DMS79 treated with DMSO at 0.1 percent for 48 hours (cell line): ENCODE measurements at regions not wholly inside any gene's neighbourhood (a gene's known extent, or its start where the extent isn't known, plus 50 kb on each side); places are given as distances from the start of the nearest gene placed in this dataset.

Source experiments
- DNase-seq: peaks from one replicate; lab custom pipeline; 2025; lab: John Stamatoyannopoulos, UW

DNA sequence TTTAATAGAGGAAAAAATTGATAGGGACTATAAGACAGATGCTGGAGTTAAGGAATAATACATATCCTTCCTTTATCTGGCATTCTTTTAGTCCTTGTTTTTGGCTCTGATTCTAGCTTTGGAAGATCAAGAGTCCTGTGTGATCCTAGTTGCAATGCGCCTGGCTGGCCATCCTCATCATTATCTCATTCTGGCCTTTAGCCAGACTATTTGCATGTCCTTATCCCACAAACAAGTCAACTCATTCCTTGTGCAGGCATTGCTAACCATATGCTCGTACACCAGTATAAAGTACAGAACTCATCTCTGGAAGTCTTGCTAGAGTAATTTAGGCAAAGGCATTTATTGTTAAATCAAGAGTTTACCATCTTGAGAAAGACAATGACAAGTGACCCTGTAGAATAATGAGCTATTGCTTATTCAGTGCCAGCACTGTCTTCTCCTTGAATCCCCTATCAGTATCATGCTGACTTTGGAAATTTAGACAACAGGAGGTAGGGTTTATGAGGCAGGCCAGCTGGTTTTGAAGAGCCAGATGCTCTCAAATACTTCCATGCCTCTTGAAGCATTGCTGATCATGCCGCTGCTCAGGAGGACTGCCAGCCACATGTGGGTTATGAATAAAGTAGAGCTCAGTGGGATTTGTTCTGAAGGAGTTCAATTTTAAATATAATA is 1730.3 kb upstream of the TENM3 start:
- DNase-seq: peak; percentile 6

DNA sequence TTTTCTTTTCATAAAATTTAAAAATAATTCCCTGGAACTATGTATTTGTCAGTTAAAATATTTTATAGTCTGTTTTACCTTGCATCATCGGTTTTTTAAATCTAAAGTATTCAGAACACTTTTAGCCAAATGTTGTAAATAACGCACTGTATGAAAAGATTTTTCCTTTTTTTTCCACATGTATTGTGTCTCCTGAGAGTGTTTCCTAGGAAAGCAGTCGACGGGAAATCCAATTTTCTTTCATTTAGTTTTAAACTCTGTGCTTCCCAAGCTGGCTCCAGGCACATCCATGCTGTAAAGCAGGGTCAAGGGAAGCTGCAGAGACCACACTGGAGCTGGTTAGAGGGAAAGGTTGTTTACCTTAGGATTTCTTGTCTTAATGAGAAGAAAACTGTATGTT is 1724.3 kb upstream of the TENM3 start:
- DNase-seq: no peak

DNA sequence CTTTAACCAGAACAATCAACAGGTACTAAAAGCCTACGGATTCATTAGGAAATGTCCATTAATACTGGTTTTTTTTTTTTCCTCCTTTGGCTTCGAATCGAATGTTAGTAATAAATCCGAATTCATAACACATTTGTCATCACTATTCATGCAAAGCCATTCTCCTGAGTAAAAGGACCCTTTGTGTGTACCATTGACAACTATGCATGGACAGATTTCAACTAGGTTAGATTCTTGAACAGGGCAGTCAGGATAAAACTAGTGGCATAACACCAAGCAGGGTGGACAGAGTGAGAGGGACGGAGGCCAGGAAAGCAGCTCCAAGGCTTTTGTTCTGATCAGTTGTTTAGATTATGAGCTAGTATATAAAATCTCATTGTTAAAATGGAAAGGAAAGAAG is 1722.0 kb upstream of the TENM3 start:
- no peak for DNase-seq

DNA sequence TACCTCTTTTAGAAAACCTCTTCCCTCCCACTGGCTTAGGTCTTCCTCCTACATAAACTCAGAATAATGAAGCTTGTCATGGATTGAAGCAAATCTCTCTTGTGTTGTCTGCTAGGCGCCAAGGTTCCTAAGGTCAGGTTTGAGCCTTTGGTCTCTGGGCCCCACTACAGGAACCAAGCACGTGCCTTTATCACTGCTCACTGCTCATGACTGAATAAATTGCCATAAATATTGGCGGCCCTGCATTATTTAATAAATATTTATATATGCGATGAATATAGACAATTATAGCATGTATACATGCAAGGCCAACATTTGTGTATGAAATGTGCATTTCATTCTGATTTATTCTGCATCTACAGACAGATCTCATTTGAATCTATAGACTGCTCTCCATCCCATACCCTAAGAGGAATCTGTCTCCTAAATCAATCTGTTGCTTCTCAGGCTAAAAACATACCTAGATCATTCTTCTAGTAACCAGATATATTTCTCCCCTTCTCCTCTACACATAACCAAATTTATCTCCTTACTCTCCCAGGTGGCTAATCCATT is 1717.6 kb upstream of the TENM3 start:
- no peak for DNase-seq

DNA sequence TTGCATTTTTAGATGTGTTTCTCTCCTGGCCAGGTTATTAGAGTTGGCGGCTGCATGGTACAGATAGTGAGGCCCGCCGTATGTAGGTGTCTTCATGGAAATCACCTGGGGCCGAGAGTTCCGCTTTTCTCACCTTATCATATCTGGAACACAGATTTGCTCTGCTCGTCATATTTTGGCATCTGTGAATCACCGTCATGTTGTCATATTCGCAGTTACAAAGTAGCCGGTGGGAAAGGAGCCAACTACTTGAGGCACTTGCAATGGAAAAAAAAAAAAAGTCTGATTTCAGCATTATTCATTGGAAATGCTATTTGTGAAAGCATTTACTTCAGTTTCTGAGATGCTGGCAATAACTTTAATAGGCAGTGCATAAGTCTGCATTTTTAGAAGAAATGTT is 1715.2 kb upstream of the TENM3 start:
- DNase-seq: no peak

DNA sequence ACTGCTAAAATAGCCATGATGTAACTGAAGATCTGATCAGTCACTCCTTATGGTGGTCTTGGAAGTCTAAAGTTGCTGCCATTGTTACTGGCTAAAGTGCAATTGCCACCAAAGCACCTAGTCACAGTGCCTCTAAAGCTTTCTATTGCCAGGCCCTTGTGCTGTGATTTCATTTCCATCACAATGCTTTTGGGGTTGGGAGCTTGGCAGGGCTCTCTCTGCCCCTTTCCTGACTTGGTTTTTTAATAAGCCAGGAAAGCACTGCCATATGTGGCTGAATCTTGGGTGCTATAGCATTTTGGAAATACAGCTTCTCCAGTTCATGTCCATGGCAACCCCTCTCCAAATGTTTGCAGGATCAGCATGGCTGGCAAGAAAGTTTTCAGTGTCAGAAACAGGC is 1712.4 kb upstream of the TENM3 start:
- no peak for DNase-seq

DNA sequence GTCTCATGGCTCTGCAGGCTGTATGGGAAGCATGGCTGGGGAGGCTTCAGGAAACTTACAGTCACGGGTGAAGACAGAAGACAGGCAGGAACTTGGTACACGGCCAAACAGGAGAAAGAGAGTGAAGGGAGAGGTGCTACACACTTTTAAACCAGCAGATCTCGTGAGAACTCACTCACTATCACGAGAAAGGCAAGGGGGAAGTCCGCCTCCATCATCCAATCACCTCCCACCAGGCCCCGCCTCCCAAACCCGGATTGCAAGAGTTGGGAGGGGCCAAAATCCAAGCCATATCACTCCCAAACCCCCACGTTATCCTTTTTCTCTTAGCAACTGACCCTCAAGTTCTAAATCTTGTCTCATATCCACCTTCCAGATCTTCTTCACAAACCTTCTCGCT is 1710.5 kb upstream of the TENM3 start:
- DNase-seq: no peak

DNA sequence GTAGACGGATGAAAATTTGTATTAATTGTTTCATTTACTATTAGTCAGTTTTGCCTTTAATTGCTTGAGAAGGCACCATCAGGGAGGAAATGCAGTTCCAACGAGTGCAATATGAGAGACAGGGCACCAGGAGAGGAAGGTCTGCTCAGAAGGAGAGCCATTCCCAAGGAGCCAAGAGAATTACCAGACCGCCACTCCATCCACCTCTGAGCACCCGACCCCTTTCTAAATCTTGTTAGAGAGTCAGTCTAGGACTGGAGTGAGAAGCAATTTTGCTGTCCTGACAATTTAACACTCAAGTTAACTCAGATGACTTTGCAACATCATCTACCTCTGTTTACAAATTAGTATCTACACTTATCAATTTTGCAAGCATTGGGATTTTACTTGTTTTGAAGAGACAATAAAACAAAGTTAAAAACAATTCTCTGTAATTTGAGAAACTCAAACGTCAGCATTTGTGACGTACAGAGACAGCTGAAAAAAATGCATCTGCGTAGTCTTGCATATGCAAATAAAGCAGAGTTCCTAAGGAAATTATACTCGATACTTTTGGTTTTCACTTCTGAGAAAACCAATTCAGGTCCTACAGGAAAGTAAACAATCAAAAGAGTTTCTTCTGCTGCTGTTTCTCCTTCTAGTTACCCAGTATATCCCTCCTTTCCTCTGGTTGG is 1704.7 kb upstream of the TENM3 start:
- DNase-seq: no peak

DNA sequence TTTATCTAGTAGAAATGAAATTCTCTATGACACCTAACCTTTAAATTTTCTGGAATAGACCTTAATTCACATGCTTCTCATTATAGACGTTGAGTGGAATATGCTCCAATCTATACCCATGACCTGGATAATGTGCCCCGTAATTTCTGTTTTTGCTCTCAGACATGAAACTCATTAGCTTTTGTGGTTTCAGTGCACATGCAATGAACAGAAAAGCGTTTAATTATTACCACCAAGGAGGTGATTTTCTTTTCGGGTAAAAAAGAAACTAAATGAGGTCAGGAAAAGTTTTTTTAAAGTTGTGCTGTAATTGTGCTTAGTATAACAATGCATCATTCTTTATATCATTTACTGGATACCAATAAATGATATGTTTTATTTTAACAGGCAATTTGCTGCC is 1703.9 kb upstream of the TENM3 start:
- DNase-seq: no peak

DNA sequence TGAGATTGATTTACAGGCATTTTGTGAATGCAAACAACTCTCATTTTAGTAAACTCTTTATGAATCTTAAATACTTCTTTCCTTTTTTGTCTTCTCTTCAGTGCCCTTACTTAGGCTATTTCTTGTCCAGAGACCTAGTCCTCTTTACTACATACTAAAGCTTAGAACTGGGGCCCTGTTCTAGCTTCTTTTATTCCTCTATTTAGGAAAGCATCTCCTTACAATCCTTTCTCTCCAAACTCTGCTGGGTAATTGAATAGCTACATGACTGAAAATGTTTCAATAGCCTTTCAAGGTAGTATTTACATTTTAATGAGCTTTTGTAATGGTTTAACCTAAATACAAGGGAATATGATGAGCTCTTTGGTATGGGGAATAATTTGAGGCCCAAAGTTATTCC is 1701.5 kb upstream of the TENM3 start:
- DNase-seq: no peak

DNA sequence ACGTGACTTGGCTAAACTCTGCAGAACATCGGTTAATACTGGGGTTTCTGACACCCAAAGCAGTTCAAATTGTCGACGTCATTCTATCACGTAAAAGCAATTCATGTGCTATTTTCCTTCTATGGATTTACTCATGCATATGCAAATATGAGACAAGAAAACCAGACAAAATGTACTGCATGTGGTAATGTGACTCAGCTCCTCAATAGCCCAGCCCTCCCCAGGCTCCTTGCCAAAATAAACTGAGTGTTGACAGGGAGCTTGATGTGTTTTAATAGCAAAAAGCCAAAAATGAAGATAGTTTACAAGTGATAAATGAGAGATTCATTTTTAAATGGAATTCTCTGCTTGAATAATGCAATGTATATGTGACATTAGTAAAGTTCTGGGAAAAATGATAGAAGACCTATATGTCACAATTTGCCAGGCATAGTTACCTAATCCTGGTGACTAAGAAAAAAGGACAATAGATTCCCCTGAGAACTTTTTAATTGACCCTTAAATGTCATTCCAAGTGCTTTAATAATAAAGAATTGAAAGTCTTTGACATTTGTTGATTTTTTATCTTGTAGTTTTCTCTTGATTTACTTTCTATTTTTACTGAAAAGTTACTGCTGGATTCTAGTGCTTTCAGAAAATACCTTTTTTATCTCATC is 1700.6 kb upstream of the TENM3 start:
- DNase-seq: no peak

DNA sequence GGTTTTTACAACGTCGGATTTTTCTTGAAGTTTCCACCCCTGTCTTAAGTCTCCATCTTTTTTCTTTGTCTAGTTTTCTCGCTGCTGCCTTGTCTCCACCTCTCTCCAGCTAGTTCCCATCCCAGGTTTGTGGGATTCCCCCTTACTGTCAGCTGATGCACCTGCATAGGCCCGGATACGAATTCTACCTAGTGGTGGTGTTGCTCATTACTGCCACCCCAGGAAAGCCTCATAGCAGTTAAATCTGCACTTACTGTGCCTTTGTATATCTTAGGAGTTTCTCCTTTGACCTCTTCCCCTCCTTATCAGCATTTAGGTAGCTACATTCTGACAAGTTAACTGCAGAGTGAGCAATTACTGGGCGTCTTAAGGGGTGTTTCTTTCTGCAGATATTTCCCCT is 1693.1 kb upstream of the TENM3 start:
- no peak for DNase-seq

DNA sequence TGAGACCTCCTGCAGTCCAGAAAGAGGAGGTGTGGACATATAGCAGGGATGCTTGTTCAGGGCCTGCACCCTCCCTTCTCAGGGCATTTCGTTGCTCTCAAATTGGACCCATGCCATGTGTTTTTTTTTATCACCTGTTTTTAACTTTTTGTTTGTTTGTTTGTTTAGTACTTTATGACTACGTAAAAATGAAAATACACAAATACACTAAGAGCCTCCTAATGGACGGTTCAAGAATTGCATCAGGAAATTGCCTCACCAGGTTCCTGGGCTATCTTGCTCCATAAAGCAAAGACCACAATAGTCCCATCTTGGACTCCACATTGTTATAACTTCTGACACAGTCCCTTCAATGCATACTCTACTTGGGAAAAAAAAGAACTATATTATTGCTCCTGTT is 1685.9 kb upstream of the TENM3 start:
- no peak for DNase-seq

DNA sequence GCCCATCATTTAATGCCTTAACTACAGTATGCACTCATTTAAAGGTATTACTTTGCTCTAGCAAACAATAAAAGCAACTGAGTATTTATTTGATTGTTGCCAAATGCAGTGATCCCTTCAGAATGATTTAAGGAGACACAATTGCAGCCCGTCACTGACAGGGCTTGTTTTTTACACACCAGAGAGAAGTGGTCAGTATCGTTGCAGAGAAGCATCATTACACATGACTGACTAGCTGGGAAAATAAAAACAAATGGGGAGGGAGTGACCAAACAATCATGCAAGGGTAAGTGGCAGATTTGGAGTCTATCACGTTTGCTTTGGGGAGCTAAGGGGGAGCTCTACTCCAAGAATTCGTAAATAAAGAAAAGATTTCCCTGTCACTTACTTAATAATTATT is 1685.3 kb upstream of the TENM3 start:
- no peak for DNase-seq

DNA sequence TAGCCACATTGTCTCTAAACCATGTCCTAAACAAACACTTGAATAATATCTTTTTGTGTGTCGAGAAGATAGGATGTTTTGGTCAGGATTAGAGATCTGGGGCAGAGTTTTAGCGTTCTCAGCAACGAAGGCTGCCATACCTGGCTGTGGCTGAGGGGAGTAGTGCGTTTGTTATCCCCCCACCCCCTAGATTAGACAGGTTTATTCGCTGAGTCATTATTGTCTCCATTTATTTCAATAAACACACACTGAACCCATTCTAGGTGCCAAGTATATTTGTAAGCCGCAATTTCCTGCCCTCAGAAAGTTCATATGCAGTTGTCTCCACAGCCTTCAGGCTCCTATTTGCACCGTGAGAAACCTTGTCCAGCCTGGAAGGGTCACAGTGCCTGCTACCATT is 1684.8 kb upstream of the TENM3 start:
- no peak for DNase-seq

DNA sequence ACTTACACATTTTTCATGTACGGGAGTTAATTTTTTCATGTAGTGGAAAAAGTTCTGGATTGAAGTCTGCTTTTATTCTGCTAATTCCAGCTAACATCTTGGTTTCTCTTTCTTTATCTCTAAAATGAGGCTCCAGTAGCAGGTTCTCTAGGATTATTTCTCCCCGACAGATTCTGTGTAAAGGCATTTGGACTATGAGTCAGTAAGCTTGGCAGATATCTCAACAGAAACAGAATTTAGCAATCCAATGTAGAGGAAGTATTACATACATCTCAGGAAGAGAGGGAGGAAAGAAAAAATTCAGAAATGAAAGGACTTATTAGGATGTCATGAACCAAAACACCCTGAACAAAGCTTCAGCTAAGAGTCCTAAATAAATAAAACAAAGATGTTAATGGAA is 1682.3 kb upstream of the TENM3 start:
- no peak for DNase-seq

DNA sequence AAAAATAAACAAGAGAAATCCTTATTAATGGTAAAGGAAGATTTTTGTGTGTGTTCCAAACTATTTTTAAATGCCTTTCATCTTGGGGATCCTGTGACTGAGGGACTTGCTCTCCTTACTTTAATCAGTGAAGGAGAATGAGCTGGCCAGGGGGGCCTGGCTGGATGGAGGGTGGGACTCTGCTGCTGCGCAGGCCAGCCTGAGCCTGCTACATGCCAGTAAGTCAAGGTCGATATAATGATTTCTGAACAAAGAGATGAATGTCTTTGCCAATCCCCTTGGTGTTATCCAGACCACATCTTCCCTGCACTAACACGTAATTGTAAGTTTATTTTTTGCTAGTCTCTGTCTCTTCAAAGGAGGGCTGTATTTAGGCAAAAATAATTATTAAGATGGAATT is 1679.2 kb upstream of the TENM3 start:
- DNase-seq: no peak

DNA sequence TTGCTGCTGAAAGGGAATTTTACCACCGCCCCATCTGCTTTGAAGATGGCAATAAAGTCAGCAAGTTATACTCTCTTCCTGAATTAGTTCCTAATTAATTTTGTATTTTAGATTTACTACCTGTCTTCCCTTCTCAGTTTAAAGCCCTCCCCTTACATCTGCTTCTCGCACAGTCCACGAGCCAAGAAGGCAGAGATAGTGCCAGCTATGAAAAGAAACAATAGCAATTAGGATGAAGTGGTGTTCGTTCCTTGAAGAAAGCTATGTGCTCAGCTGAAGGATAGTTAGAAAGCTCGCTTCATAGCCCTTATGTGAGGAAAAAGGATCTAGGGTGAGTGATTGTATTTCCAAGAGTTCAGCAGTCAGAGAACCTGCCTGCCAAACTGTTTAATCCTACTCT is 1678.8 kb upstream of the TENM3 start:
- DNase-seq: no peak

DNA sequence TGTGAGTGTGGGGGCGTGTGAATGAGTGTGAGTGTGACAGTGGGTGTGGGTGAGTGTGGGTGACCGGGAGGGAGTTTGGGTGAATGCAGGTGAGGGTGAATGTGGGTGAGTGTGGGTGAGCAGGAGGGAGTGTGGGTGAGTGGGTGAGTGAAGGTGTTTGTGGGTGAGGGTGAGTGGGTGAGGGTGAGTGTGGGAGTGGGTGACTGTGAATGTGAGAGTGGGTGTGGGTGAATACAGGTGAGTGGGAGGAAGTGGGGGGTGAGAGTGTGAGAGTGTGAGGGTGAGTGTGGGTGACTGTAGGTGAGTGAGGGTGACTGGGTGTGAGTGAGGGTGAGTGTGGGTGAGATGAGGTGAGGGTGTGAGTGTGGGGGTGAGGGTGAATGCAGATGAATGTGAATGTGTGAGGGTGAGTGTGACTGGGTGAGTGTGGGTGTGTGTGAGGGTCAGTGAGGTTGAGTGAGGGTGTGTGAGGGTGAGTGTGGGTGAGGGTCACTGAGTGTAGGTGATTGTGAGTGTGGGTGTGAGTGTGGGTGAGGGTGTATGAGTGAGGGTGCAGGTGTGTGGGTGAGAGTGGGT is 1677.3 kb upstream of the TENM3 start:
- no peak for DNase-seq

DNA sequence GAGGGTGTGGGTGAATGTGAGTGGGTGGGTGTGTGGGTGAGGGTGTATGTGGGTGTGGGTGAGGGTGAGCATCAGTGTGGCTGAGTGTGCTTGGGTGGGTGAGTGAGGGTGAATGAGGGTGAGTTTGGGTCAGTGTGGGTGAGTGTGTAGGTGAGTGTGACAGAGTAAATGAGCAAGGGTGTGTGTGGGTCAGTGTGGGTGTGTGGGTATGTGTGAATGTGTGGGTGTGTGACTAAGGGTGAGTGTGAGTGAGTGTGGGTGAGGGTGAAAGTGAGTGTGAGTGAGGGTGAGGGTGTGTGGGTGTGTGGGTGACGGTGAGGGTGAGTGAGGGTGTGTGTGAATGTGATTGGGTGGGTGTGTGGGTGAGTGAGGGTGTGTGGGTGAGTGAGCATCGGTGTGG is 1676.7 kb upstream of the TENM3 start:
- DNase-seq: no peak

DNA sequence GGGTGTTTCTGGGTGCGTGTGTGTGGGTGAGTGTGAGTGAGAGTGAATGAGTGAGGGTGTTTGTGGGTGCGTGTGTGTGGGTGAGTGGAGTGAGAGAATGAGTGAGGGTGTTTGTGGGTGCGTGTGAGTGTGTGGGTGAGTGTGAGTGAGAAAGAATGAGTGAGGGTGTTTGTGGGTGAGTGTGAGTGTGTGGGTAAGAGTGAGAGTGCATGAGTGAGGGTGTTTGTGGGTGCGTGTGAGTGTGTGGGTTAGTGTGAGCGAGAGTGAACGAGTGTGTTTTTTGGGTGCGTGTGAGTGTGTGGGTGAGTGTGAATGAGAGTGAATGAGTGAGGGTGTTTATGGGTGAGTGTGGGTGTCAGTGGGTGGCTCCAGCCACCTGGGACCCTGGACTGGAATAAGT is 1676.1 kb upstream of the TENM3 start:
- DNase-seq: no peak

DNA sequence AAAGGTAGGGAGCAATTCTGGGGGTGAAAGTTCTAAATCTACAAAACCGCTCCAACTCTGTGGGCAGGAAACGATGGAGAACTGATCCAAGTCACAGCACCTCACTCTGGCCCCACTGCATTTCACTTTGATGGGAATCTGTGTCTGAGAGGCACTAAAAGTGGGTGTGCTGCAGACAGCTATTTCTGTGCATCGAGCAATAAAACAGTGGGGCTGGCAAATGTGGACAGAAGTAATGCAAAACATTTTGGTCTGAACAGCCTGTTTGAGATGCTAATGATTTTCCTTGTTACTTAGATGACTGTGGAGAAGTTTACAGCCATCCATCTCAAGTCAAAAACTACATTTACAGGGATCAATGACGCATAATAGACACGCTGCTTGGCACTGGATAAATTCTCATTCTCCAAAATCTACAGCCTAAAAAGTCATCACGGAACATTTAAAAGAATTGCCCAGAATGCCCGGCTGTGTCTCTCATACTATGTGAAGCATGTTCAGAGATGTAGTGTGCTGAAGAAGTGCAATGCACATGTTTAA is 1671.6 kb upstream of the TENM3 start:
- no peak for DNase-seq

DNA sequence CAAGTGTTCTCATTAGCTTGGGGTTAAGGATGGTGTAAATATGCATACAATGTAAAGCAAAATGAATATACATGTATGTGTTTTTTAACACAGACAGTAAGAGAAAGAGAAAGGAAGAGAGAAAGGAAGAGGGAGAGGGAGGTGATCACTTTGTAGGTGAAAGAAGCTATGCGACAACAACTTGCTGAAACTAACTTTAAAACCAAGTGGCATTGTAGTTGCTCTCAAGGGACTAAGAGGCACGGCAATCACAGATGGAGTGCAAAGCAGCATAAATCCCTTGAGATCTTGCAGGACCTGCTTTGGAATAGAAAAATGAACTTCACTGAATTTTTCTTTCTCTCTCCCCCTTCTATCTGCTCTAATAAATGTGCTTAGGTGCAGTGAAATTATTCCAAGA is 1665.0 kb upstream of the TENM3 start:
- no peak for DNase-seq
